ENCODE measurements at regions not wholly inside any gene's neighbourhood (a gene's known extent, or its start where the extent isn't known, plus 50 kb on each side); places are given as distances from the start of the nearest gene placed in this dataset.
"Not testable (repeated sequence)": the region's sequence is repeated elsewhere in the genome, so short reads cannot be mapped to it uniquely, and the experiment has no call there.

DNA sequence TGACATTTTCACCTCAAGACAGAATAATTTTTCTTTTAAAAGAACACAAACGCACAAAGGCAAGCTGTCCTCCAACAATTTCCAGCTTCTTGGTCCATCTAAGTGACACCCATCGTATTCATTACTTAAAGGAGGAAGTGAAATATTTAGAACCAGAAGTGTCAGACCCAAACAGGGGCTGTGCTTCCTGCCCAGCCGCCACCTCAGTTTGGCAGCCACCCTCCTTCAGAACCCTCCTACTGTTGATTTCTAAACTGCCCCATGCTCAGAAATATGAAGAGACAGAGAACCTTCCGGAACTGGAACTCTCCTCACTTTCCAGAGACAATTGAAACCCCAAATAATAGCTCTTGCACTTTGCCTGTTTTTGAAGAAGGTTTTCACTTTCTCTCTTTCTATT lies 734.8 kb upstream of the SALL3 start:
- DNase-seq (ENCODE audit: low spot score): no peak

DNA sequence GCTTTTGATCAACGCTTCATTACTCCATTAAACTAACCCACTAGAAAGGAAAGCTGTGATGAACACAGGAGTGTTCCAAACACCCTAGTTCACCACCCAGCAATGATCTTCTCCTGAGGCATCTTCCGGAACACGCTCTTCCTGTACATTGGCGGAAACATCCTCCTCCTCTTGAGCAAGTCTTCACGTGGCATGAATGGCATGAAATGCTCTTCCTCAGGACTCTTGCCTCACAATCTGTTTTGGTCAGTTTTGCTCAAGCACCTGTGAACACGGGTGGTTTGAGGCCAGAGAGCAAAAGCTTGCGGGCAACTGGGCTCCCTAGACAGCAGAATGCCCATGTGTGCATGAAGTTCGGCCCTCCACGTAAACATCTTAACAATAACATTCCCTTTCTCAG lies 734.2 kb upstream of the SALL3 start:
- no peak for DNase-seq (ENCODE audit: low spot score)

DNA sequence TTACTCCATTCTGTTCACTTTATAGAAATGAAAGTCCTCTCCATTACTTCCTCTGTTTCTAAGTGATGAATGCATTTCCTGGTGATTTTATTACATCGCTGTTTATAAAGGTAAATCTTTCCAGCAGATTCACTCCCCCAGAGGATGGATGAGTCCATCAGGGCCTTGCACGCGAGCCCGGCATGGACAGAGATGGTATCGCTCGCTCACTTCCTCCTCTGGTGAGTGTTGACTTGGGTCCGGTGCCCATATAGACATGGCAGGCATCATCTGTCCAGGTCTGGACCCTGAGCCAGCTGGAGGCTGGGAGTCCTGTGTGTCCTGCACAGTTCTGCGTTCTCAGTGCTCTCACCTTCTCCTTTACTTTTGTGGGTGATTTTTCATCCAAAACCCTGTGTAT lies 733.6 kb upstream of the SALL3 start:
- DNase-seq (ENCODE audit: low spot score): no peak

DNA sequence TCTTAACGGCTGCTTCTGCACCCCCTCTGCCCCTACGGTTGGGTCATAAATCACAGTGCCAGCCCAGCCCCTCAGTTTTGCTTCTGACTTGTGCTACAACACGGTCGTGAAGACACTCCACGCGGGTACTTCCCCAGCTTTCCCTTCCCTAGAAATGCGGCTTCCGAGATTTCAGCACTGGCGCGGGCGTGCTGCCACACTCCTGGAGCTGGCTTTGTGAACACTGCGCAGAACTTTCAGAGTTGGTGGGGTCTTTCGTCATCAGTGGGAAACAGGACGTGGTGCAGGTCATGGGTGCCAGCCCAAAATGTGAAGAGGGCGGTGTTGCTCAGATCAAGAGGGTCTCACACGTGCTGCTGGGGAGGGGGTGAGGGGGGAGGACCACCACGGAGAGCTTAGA lies 733.0 kb upstream of the SALL3 start:
- DNase-seq (ENCODE audit: low spot score): no peak

DNA sequence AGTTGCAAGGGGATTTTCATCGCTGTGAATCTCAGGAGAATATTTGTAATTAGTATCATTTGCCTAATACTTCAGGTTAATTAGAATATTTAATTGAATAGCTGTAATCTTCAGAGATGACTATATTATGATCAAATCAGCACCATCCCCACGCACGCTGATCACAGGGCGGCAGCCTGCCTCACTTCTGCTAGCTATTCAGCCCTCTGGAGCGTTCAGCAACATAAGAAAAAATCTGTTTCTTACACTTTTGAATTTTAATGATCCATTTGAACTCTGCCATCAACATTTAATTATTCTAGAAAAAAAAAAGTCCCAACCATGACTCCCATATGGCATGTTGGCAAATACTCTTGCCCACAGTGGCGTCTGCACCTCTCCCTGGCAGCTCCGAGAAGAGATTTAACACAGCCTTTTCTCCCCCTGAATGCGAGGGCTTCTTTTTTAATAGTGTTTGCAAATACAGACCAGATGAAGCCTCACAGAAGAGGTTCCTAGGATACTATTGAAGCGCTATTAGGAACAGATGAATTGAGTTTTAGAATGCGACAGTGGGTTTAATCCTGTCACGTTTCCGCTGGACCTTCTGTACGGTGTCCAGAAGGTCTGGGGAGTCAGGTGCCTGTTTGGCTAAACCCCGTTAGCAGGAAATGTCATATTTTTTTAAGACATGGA lies 731.9 kb upstream of the SALL3 start:
- no peak for DNase-seq (ENCODE audit: low spot score)

DNA sequence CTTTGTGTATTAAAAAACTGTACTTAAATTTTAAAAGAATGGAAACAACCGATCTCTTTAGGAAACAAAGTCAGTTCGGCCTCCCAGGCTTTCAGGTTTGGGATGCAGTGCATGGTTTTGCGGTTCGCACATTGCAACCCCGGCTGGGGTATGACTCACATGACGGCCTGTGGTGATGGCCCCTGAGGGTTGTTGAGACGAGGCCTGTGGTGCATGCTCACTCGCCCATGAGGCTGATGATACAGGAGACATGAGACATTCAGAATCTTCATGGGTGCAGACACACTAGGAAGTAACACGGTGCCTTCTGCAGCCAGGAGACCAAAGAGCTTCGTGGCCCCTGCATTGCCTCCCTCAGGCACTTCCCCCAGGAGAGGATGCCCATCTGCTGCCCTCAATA lies 724.6 kb upstream of the SALL3 start:
- no peak for DNase-seq (ENCODE audit: low spot score)

DNA sequence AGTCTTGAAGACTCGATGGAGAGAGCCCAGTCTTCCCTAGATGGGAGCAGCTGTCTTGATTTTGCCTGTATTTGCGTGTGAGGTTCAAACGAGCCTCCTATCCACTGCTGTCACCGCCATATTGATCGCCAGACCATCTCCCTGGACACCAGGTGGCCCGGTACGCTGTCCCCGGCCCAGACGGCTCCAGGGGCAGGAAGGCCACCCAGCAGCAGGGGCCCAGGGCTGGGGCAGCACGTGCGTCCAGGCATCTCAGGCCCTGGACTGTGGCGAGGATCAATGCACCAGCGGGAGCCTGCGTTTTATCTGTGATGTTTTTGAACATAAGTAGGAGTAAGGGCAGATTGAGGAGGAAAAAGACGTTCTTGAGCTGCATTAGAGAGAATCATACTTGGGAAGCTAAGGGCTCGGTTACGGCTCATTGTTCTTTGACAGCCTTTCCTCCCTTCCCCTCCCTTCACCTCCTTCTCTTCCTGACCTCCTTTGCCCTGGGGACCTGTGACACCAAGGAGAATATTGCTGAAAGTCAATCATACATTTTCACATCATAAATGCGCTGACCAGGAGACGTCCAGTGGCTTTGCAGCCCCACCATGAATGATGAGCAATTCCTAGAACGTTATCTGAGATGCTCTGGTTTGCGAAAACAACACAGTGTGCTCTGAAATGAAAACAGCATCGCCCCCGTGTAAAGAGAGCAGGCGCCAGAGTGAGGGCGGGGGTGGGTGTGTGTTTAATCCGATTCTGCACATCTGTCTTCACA lies 711.2 kb upstream of the SALL3 start:
- no peak for DNase-seq (ENCODE audit: low spot score)

DNA sequence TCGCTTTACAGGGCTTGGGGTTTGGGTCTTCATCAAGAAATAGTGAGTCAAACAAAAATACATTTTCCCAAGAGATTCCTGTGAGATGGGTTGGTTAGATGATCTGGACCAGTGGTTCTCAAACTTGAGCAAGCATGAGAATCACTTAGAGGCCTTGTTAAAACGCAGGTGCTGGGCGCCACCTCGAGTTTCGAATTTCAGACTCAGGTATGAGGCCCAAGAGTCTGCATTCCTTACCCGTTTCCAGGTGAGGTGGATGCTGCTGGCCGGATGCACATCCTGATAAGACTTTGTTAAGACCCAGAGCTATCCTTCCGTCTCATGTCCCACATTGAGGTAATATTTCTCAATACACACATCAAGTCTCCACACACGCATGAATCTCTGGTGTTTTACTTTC lies 707.8 kb upstream of the SALL3 start:
- no peak for DNase-seq (ENCODE audit: low spot score)

DNA sequence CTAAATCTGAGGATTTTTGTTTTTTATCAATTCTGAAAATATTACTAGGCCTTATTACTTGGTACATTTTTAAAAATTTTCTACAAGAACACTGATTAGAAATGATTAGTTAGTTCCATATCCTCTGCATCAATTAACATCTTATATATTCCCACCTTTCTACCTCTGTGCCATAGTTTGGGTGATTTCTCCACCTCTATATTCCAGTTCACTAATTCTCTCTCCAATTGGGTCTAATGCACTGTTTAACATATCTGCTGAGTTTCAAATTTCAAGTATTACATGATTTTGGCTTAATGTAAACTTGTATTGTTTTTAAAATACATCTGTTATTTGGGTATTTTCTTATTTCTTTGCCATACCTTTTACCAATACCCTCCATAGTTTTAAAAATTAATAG lies 705.7 kb upstream of the SALL3 start:
- no peak for DNase-seq (ENCODE audit: low spot score)

DNA sequence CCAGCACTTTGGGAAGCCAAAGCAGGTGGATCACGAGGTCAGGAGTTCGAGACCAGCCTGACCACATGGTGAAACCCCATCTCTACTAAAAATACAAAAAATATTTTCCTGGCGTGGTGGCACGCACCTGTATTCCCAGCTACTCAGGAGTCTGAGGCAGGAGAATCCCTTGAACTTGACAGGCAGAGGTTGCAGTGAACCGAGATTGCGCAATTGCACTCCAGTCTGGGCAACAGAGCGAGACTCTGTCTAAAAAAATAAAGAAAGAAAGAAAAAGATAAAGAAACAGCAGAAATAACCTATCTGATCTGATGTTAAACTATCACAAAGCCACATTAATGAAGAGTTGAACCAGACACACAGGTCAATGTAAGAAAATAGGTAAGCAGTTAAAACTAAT lies 696.2 kb upstream of the SALL3 start:
- DNase-seq (ENCODE audit: low spot score): not testable (repeated sequence)

DNA sequence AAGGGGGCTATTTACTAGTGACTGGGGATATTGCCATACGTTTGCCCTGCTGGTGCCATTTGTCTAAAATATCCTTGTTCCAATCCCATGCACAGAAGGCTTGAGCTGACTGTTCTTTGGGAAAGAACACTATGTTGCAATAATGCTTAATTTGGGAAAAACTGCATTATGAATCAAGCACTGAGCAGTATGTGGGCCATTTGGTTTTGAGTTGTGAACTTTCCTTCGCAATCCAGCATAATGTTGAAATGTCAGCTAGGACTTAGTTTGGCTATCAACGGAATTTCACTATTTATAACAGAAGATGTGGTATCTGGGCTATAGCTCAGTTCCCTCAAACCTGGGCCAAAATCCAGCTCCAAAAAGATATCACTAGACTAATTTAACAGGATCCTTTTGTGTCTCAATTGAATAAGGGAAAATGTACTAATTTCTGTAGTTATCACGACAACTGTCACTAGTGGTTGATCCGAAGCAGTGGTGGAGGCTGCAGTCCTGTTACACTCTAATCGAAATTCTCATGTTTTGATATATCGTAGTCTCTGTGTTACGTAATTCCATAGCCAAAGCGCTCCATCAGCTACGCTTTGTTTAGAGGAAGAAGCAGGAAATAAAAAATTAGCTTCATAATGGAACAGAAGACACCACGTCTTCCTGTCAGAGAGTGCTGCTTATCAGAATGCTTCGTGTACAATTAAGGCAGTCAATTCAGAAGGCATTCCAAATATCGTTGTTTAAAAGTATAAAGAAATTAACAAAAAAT lies 686.8 kb upstream of the SALL3 start:
- DNase-seq (ENCODE audit: low spot score): no peak

DNA sequence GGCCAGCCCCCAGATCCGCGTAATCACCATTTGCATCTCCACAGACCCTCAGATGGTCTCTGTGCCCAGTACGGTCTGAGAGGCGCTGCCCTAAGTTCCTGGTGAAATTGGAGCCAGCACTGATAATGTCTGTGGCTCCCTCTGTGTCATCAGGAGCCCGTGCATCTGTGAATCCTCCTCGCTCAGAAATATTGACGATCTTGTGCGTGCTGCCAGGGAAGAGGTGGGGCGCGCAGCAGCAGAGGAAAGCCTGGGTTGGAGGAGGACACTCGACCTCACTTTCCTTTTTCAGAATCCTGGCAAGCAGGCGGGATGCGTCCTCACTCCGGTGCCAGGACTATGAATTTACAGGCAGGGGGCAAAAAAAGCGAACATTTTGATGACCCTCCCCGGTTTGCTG lies 686.1 kb upstream of the SALL3 start:
- no peak for DNase-seq (ENCODE audit: low spot score)

DNA sequence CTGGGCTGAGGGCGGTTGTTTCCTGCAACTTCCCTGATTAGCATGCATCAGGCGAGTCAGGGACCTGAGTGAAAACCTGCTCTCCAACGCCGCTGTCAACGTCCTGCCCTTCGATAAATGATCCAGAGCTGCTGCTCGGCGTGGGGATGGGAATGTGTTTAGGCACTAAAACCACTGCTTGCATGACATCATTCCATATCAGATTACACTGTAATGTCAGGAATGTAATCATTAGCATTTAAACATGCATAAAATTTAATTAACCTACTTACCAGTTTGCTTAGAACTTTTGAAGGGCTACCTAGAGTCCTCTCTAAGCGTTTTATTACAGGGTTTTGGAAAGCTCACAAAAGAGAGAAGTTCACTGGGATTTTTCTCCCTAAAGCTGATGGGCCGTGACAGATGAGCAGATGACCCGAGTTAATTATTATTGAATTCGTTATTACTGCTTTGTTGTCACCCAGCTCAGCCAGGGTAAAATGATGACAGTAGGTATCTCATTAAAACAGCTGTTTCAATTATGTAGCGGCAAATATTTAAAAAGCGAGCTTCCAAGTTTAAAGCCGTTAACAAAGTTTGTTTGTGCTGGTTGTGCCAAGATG lies 685.6 kb upstream of the SALL3 start:
- DNase-seq (ENCODE audit: low spot score): no peak

DNA sequence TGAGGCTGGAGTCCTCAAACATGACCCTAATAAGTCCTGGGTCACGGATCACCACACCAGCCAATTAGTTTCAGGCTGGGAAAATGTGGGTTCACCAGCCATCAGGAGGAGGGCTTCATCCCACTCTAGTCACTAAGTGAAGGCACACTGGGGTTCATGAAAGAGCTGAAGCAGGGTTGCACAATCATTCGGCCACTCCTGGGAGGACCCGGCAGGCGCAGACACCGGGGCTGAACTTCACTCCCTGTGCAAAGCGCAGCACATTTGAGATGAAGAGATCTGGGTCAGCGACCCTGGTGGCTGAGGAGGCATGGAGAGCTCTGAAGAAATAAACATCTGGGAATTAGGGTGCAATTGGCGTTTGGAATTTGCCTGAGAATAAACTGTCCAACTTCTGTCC lies 684.4 kb upstream of the SALL3 start:
- DNase-seq (ENCODE audit: low spot score): no peak

DNA sequence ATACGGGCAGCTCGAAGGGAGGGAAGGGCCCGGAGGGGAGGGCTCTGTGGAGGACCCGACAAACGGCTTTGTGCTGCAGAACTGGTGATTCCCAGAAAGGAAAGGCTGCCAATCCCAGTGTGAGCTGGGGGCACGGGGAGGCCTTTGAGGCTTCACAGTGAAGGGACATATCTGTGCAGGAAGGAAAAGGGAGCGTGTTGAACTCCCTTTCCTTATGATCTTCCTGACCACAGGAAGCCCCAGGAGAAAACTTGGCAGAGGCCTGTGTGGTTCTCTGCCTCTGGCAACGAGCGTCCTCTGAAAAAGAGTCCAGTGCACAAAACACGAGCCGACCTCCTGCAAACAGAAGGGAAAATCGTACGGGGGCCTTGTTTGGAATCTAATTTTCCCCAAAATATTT lies 683.5 kb upstream of the SALL3 start:
- DNase-seq (ENCODE audit: low spot score): no peak

DNA sequence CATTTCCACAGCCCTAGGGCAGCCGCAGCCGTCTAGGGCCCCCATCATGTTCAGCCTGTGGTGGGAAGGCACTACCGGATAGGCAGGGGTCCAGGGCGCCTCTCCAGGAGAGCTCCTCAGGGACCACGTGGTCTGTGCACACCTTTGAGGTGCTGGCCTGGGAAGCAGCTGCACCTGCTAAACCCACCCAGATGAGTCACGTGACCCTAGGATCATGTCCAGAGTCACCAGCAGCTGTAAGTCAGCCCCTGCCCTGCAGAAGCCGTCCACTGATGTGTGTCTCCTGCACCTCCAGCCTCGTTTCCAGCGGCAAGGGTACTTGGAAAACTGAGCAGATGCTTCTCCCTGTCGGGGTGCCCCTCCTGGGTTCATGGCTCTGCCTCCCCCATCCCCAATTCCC lies 682.6 kb upstream of the SALL3 start:
- DNase-seq (ENCODE audit: low spot score): no peak

DNA sequence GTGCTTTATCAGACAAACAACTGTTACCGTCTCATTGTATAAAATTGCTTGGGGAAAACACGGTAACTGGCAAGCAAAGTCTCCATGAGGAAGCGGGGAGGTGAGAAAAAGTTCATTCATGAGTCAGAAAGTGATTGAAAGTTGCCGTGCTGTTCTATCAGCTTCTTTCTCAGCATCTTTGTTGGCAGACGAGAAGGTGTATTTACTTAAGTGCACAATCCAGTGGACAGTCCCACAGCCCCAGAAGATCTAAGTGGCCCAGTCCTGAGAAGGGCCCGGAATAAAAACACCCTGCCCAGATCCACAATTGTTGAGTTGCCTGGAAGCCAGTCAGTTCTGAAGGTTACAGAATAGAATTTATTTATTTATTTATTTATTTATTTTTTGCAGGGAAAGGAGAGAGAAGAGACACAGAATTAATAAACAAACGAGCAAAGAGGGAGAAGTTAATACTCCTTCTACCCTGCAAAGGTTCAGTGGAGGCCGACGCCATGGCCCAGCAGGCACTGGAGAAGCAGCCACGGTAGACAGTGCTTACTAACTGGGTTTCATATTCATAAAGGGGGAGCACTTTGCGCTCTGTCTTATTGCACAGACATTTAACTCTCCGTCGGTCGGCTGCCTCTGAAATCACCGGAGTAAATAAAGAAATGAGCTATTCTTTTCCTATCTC lies 676.0 kb upstream of the SALL3 start:
- no peak for DNase-seq (ENCODE audit: low spot score)

DNA sequence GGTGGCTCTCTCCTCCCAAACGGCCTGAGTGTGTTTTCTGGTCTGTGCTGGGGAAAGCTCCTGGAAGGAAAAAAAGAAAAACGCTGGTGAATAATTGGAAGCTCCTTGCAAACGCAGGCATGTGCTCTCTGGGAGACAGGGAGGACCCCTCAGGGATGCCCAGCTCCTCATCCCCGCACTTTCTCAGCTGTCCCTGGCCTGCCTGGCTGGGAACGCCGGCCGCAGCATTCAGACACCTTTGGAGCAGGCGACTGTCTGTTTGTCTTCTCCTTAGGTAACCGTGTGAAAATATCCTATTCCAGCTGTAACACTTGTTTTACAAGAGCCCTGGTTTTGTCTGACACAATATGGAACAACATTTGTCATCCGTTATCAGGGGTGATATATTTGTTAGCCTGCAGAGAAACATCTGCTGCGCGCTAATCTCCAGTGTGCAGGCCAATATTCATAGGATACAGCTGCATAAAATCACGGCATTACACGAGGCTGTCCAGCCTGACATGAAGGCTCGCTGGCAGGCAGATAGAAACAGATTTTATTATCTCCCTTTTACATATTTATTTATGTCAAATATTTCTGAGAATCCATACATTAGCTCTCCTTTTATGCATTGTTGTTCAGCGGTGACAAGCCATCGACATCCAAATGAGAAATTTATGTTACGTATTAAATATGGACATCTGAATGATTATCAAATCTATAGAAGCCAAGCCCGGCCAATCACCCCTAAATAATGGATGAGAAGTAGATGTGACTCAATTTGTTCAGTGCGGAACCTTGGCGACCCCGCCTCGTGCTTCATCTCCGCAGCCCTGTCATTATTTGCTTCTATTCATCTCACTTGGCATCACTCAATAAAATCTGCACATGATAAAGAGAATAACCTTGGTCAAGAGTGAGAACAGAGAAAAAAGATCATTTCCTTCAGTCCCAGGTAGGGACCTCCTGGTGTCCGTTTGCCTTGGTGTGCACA lies 675.1 kb upstream of the SALL3 start:
- DNase-seq (ENCODE audit: low spot score): no peak

DNA sequence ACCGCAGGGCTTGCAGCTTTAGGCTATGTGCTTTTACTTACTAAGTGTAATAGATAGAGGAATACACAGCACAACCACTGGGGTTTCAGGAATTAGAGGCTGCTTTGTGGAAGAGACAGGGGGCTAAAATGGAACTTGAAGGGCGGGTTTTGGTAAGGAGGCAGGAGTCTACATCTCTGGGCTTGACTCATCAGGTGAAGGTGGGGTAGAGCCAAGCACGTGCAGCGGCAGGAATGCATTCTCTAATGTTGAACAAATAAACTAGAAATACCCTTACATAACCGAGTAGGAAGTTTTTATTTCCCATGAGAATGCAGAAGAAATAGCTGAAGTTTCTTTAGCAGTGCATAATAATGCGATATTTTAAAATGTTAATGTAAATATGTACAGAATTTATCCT lies 673.8 kb upstream of the SALL3 start:
- DNase-seq (ENCODE audit: low spot score): no peak

DNA sequence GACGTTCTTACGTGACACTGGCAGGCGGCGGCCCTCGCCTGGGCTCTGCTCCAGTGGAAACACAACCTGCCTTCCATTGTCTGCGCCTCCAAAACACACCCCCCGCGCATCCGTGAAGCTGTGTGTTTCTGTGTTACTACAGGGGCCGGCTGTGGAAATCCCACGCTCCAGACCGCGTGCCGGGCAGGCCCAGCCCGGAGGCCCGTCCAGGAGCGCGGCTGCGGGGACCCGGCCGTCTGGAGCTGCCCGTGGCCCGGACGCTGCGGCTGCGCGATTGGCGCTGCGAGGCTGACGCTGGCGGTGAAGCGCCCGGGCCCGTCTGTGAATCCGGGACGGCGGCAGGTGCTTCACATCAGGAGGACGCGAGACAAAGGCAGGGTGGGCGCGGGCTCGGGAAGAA lies 670.3 kb upstream of the SALL3 start:
- no peak for DNase-seq (ENCODE audit: low spot score)
